HCT116 (cell line): ENCODE measurements at regions not wholly inside any gene's neighbourhood (a gene's known extent, or its start where the extent isn't known, plus 50 kb on each side); places are given as distances from the start of the nearest gene placed in this dataset.

Experiments used
- ATAC-seq: fragments of 200-7000 bp; cut with Tn5 transposase; 2 replicates; pipeline ENCODE4 v1.9.1; 2020; ENCODE audit warnings: mild to moderate bottlenecking, moderate library complexity
- BruUV-seq: library from RNA; stranded (reverse); fragments of 400-500 nt; replicated peaks from 2 replicates; lab custom pipeline; 2021; lab: Mats Ljungman, UMichigan
- CTCF ChIA-PET: fragments of 300-600 bp; sonication (Branson Sonifier 250); formaldehyde crosslinking; loops from one replicate; lab custom pipeline; 2021; ENCODE audit warnings: antibody characterized with exemption; lab: Charles Lee
- POLR2A ChIA-PET: fragments of 300-600, 350-600 bp; sonication (Branson Sonifier 250); formaldehyde crosslinking; loops from one replicate; lab custom pipeline; 2021; ENCODE audit warnings: antibody characterized with exemption; lab: Charles Lee
- RAD21 ChIA-PET, 2 experiments: fragments of 300-600 bp; sonication (Branson Sonifier 250); formaldehyde crosslinking; loops; one replicate each; lab custom pipeline; 2023; ENCODE audit warnings: low total read pairs in 2 of 2; ENCODE audit not compliant: uncharacterized antibody in 2 of 2, unreplicated experiment in 2 of 2, low non-redundant PET in 1 of 2; lab: Charles Lee
- DNase-seq: peaks from one replicate; pipeline ENCODE4 v3.0.0-alpha.2; 2010; ENCODE audit warnings: low read depth, low spot score
- H2AFZ ChIP-seq: fragments of 200-600 bp; shearing (Covaris generic), sonication (generic); 2 replicates; pipeline ENCODE4 v1.6.1; 2017; ENCODE audit warnings: low read depth, mixed run types, mixed read lengths, antibody characterized with exemption, low read length; ENCODE audit not compliant: poor library complexity, severe bottlenecking
- H3K27ac ChIP-seq: 2 replicates; pipeline ENCODE4 v1.5.1; 2012; ENCODE audit warnings: low read depth, low read length
- H3K27me3 ChIP-seq: fragments of 200-600 bp; sonication (generic); 2 replicates; pipeline ENCODE4 v1.6.1; 2016; ENCODE audit warnings: mixed run types, low read length, mixed read lengths; ENCODE audit not compliant: insufficient read depth
- H3K36me3 ChIP-seq, 2 experiments: fragments of 200-500 bp in 1 of 2; fragments of 200-600 bp in 1 of 2; sonication (Bioruptor generic) in 1 of 2; sonication (generic) in 1 of 2; 2 replicates each; pipeline versions ENCODE4 v1.5.1 to v1.6.1; 2014 to 2016; ENCODE audit warnings: low read length in 2 of 2, inconsistent platforms in 1 of 2, mixed read lengths in 1 of 2, mixed run types in 1 of 2; ENCODE audit not compliant: insufficient read depth in 2 of 2, control insufficient read depth in 1 of 2
- H3K4me1 ChIP-seq, 2 experiments: fragments of 200-600 bp in 1 of 2; sonication (generic) in 1 of 2; 2 replicates each; pipeline versions ENCODE4 v1.5.1 to v1.6.1; 2012 to 2017; ENCODE audit warnings: low read length in 2 of 2, inconsistent platforms in 1 of 2, mild to moderate bottlenecking in 1 of 2, mixed read lengths in 1 of 2, mixed run types in 1 of 2, moderate library complexity in 1 of 2; ENCODE audit not compliant: insufficient read depth in 2 of 2, control insufficient read depth in 1 of 2
- H3K4me2 ChIP-seq: fragments of 200-600 bp; sonication (generic); 2 replicates; pipeline ENCODE4 v1.6.1; 2017; ENCODE audit warnings: mixed run types, low read length, mixed read lengths
- H3K4me3 ChIP-seq, 2 experiments: fragments of 200-600 bp in 1 of 2; sonication (generic) in 1 of 2; replicated peaks in 1 of 2; 2 replicates each; pipeline ENCODE4 v1.5.1; 2011 to 2016; ENCODE audit warnings: low read length in 2 of 2, control low read depth in 1 of 2, low read depth in 1 of 2, mild to moderate bottlenecking in 1 of 2, mixed read lengths in 1 of 2, mixed run types in 1 of 2
- H3K79me2 ChIP-seq: fragments of 200-600 bp; sonication (generic); 2 replicates; pipeline ENCODE4 v1.6.1; 2017; ENCODE audit warnings: mild to moderate bottlenecking, mixed run types, low read length, moderate library complexity, mixed read lengths; ENCODE audit not compliant: insufficient read depth
- H3K9ac ChIP-seq: fragments of 200-600 bp; sonication (generic); 2 replicates; pipeline ENCODE4 v1.6.1; 2016; ENCODE audit warnings: low read length, mixed read lengths
- H3K9me2 ChIP-seq: fragments of 200-600 bp; sonication (generic), shearing (Covaris generic); 2 replicates; pipeline ENCODE4 v1.6.1; 2017; ENCODE audit warnings: mixed run types, mild to moderate bottlenecking, moderate library complexity; ENCODE audit not compliant: insufficient read depth
- H3K9me3 ChIP-seq, 2 experiments: fragments of 200-500 bp in 1 of 2; fragments of 200-600 bp in 1 of 2; sonication (Bioruptor generic) in 1 of 2; sonication (generic) in 1 of 2; 2 replicates each; pipeline ENCODE4 v1.6.1; 2014 to 2017; ENCODE audit warnings: low read length in 2 of 2, mixed read lengths in 2 of 2, inconsistent platforms in 1 of 2, low read depth in 1 of 2, mild to moderate bottlenecking in 1 of 2, mixed run types in 1 of 2, moderate library complexity in 1 of 2; ENCODE audit not compliant: control insufficient read depth in 1 of 2, insufficient read depth in 1 of 2
- H4K20me1 ChIP-seq: fragments of 200-600 bp; sonication (generic), shearing (Covaris generic); 2 replicates; pipeline ENCODE4 v1.6.1; 2017; ENCODE audit warnings: mixed run types, mild to moderate bottlenecking, moderate library complexity; ENCODE audit not compliant: insufficient read depth
- CEBPB ChIP-seq: IDR thresholded peaks from 2 replicates; pipeline ENCODE4 v1.6.1; 2012; ENCODE audit warnings: low read depth
- EGR1 ChIP-seq: IDR thresholded peaks from 2 replicates; pipeline ENCODE4 v1.6.1; 2012; ENCODE audit warnings: low read depth
- ELF1 ChIP-seq: IDR thresholded peaks from 2 replicates; pipeline ENCODE4 v1.6.1; 2012; ENCODE audit warnings: low read depth, borderline replicate concordance
- EZH2 ChIP-seq: fragments of 200-600 bp; sonication (generic); IDR thresholded peaks from 2 replicates; pipeline ENCODE4 v1.6.1; 2017; ENCODE audit warnings: antibody characterized with exemption, mixed run types
- FOSL1 ChIP-seq: IDR thresholded peaks from 2 replicates; pipeline ENCODE4 v1.6.1; 2012; ENCODE audit warnings: low read depth
- JUND ChIP-seq: IDR thresholded peaks from 2 replicates; pipeline ENCODE4 v1.6.1; 2012
- POLR2AphosphoS5 ChIP-seq: IDR thresholded peaks from 2 replicates; pipeline ENCODE4 v1.6.1; 2011; ENCODE audit warnings: mild to moderate bottlenecking, low read depth, low read length, moderate library complexity
- REST ChIP-seq: IDR thresholded peaks from 2 replicates; pipeline ENCODE4 v1.6.1; 2012; ENCODE audit warnings: low read depth
- SP1 ChIP-seq: IDR thresholded peaks from 2 replicates; pipeline ENCODE4 v1.6.1; 2012; ENCODE audit warnings: low read depth
- SRF ChIP-seq: IDR thresholded peaks from 2 replicates; pipeline ENCODE4 v1.6.1; 2012; ENCODE audit warnings: low read depth
- TCF7L2 ChIP-seq: IDR thresholded peaks from 2 replicates; pipeline ENCODE4 v1.7.0; 2011; ENCODE audit warnings: borderline replicate concordance, inconsistent platforms; ENCODE audit not compliant: insufficient read depth, insufficient read length; ENCODE audit errors: extremely low read depth
- YY1 ChIP-seq: IDR thresholded peaks from 2 replicates; pipeline ENCODE4 v1.6.1; 2011; ENCODE audit warnings: low read length, low read depth, moderate library complexity, mild to moderate bottlenecking; ENCODE audit not compliant: insufficient replicate concordance; ENCODE audit errors: extremely low read depth
- ZFX ChIP-seq: fragments of 450-650 bp; IDR thresholded peaks from 2 replicates; pipeline ENCODE4 v1.6.1; 2017
- ZNF274 ChIP-seq: fragments of 200-500 bp; sonication (Bioruptor generic); IDR thresholded peaks from 2 replicates; pipeline ENCODE4 v1.6.1; 2014; ENCODE audit warnings: mild to moderate bottlenecking, low read depth, low read length, inconsistent platforms
- intact Hi-C: fragments of 100-400 bp; cut with micrococcal nuclease; formaldehyde crosslinking; loops from 2 replicates; pipeline ENCODE4 v1.10.0; 2022

- TF ChIP-seq REST (no peak), ELF1 (no peak), TCF7L2 (no peak), EZH2 (no peak), SRF (no peak), ZFX (no peak), CEBPB (no peak), ZNF274 (no peak), JUND (no peak)
These were observed 109.6 kb upstream of the ACSL4 start (continued) for GRCh38 chrX:109842611-109843010.

DNA sequence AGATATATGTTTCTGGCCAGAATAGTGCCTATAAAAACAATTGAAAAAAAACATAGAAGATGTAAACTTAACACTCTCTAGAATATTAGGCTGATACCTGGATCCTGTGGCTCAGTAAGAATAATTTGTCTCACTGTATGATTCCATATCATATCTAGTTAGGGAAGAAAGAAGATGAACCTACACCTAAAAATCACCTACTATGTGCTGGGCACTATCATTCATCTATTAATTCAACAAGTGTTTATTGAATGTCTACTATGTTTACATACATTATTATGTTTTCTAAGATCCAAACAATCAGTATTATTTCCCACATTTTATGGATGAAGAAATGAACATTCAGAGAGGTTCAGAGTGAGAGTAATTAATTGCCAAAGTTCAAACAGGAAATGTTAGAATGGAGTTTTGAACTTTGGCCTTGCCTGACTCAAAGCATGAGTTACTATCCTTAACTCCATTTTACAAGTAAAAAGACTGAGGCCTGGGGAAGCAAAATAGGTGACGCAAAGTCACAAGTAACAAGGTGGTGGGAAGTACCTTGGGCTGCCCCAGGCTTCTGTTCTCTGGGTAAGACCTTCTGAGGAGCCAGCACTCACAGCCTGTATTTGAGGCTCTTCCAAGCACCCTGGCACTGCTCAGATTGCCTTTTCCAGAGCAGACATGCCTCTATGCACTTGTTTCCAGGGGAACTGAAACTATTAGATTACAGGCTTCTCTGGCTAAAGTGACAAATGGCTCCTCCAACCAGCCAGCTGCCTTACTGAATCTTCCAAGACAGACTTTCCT is 111.1 kb upstream of the ACSL4 start:
- Histone ChIP-seq H3K9ac (no peak overlapping the region), H3K27me3 (no peaks in the 10 kb centered on the region), H3K4me1 (peaks cover 11 to 17% of the 10 kb centered on the region in 2 experiments), H4K20me1 (no peaks in the 10 kb centered on the region), H3K4me3 (no peak overlapping the region), H2AFZ (no peak overlapping the region), H3K36me3 (no peaks in the 10 kb centered on the region), H3K27ac (no peak overlapping the region), H3K9me3 (no peaks in the 10 kb centered on the region), H3K4me2 (no peak overlapping the region), H3K79me2 (no peaks in the 10 kb centered on the region), H3K9me2 (no peaks in the 10 kb centered on the region)
- DNase-seq (no peak), ATAC-seq (no peak)
- ChIA-PET POLR2A (no interaction called here), CTCF (interaction anchor here (1.1 kb wide), 1 partner anchor 13 kb away, joined by 4 read pairs; no protein-coding TSS in a partner anchor), RAD21 (no interaction called here)
- BruUV-seq: no TSS peak
- intact Hi-C loops: no loop called here
- TF ChIP-seq ELF1: no peak
- TF ChIP-seq EZH2: no peak
- no peak for TF ChIP-seq ZNF274
- TF ChIP-seq FOSL1: no peak
- no peak for TF ChIP-seq REST
- TF ChIP-seq JUND: no peak
- TF ChIP-seq SP1: no peak
- no peak for TF ChIP-seq POLR2AphosphoS5
- no peak for TF ChIP-seq EGR1
- TF ChIP-seq YY1: no peak
- no peak for TF ChIP-seq TCF7L2
